Endothelial cell of umbilical vein (primary cell): ENCODE measurements at regions not wholly inside any gene's neighbourhood (a gene's known extent, or its start where the extent isn't known, plus 50 kb on each side); places are given as distances from the start of the nearest gene placed in this dataset.
"Not testable (repeated sequence)": the region's sequence is repeated elsewhere in the genome, so short reads cannot be mapped to it uniquely, and the experiment has no call there.

Experiments used
- BruUV-seq: library from RNA; stranded (reverse); fragments of 400-500 nt; replicated peaks from 2 replicates; lab custom pipeline; 2021; lab: Mats Ljungman, UMichigan
- CTCF ChIA-PET: fragments of 300-600, 350-600 bp; sonication (Branson Sonifier 250); formaldehyde crosslinking; loops from one replicate; lab custom pipeline; 2021; ENCODE audit warnings: antibody characterized with exemption, inconsistent platforms; lab: Charles Lee
- POLR2A ChIA-PET: fragments of 300-600, 350-600 bp; sonication (Branson Sonifier 250); formaldehyde crosslinking; loops from one replicate; lab custom pipeline; 2021; ENCODE audit warnings: antibody characterized with exemption, inconsistent platforms; lab: Charles Lee
- DNase-seq: peaks from one replicate; pipeline ENCODE4 v3.0.0-alpha.2; 2011; ENCODE audit warnings: low read depth, low spot score
- FAIRE-seq: peaks from 2 replicates; lab custom pipeline; 2011; peaks lifted over from hg19 to GRCh38; lab: Jason Lieb, UNC
- H2AFZ ChIP-seq: 2 replicates; pipeline ENCODE4 v1.6.0; 2012; ENCODE audit warnings: low read depth, low read length, control low read depth, inconsistent platforms
- H3K27ac ChIP-seq: 2 replicates; pipeline ENCODE4 v1.5.1; 2011; ENCODE audit warnings: low read depth, mild to moderate bottlenecking, control low read depth, low read length, moderate library complexity; ENCODE audit not compliant: insufficient read depth
- H3K27me3 ChIP-seq, 2 experiments: 2 replicates each; pipeline versions ENCODE4 v1.6.0 to v1.6.1; 2011; ENCODE audit warnings: low read length in 2 of 2, mixed read lengths in 1 of 2; ENCODE audit not compliant: control insufficient read depth in 2 of 2, insufficient read depth in 2 of 2
- H3K36me3 ChIP-seq, 2 experiments: 2 replicates in 1 of 2; 3 replicates in 1 of 2; pipeline ENCODE4 v1.5.1; 2011; ENCODE audit warnings: low read length in 2 of 2, mild to moderate bottlenecking in 1 of 2, moderate library complexity in 1 of 2; ENCODE audit not compliant: control insufficient read depth in 2 of 2, insufficient read depth in 2 of 2; ENCODE audit errors: extremely low read depth in 1 of 2
- H3K4me1 ChIP-seq: 3 replicates; pipeline ENCODE4 v1.5.1; 2011; ENCODE audit warnings: mild to moderate bottlenecking, low read length; ENCODE audit not compliant: control insufficient read depth, insufficient read depth; ENCODE audit errors: extremely low read depth
- H3K4me2 ChIP-seq: 2 replicates; pipeline ENCODE4 v1.6.1; 2011; ENCODE audit warnings: low read length, control low read depth, mixed read lengths; ENCODE audit not compliant: insufficient read depth
- H3K4me3 ChIP-seq, 3 experiments: fragments of 200-600 bp in 1 of 3; sonication (generic), shearing (Covaris generic) in 1 of 3; replicated peaks in 1 of 3; 2 replicates each; pipeline ENCODE4 v1.5.1; 2011 to 2016; ENCODE audit warnings: control low read depth in 3 of 3, low read length in 3 of 3, mild to moderate bottlenecking in 2 of 3, inconsistent platforms in 1 of 3, low read depth in 1 of 3, moderate library complexity in 1 of 3; ENCODE audit not compliant: insufficient read depth in 1 of 3
- H3K79me2 ChIP-seq: 2 replicates; pipeline ENCODE4 v1.6.0; 2012; ENCODE audit warnings: low read length, inconsistent platforms; ENCODE audit not compliant: control insufficient read depth, insufficient read depth
- H3K9ac ChIP-seq: replicated peaks from 2 replicates; pipeline ENCODE3; 2011; ENCODE audit warnings: low read length, control low read depth; ENCODE audit not compliant: insufficient read depth; ENCODE audit errors: extremely low read depth
- H3K9me1 ChIP-seq: replicated peaks from 3 replicates; pipeline ENCODE4 v1.6.0; 2011; ENCODE audit warnings: mild to moderate bottlenecking, low read length; ENCODE audit not compliant: control insufficient read depth, insufficient read depth; ENCODE audit errors: extremely low read depth
- H3K9me3 ChIP-seq: replicated peaks from 2 replicates; pipeline ENCODE4 v1.5.1; 2012; ENCODE audit warnings: low read length, inconsistent platforms; ENCODE audit not compliant: control insufficient read depth, insufficient read depth
- H4K20me1 ChIP-seq: replicated peaks from 2 replicates; pipeline ENCODE3; 2011; ENCODE audit warnings: mild to moderate bottlenecking, low read length; ENCODE audit not compliant: control insufficient read depth, insufficient read depth; ENCODE audit errors: extremely low read depth
- EZH2 ChIP-seq: IDR thresholded peaks from 2 replicates; pipeline ENCODE4 v1.6.1; 2012; ENCODE audit warnings: borderline replicate concordance, low read depth, mild to moderate bottlenecking, moderate library complexity, low read length, inconsistent platforms; ENCODE audit not compliant: severe bottlenecking
- FOS ChIP-seq: IDR thresholded peaks from 2 replicates; pipeline ENCODE4 v1.6.1; 2011; ENCODE audit warnings: mild to moderate bottlenecking, low read length, moderate library complexity, borderline replicate concordance; ENCODE audit not compliant: insufficient read depth
- GATA2 ChIP-seq: IDR thresholded peaks from 2 replicates; pipeline ENCODE4 v1.7.0; 2011; ENCODE audit warnings: low read depth, mild to moderate bottlenecking, moderate library complexity, mixed read lengths, low read length; ENCODE audit not compliant: insufficient read length, insufficient read depth
- JUN ChIP-seq: IDR thresholded peaks from 2 replicates; pipeline ENCODE4 v1.6.1; 2011; ENCODE audit warnings: borderline replicate concordance, low read depth; ENCODE audit not compliant: insufficient read length, insufficient read depth
- MYC ChIP-seq: IDR thresholded peaks from one replicate; pipeline ENCODE4 v1.6.1; 2011; ENCODE audit warnings: mild to moderate bottlenecking, low read depth, low read length
- POLR2A ChIP-seq: IDR thresholded peaks from 2 replicates; pipeline ENCODE4 v1.6.1; 2012; ENCODE audit warnings: low read depth, mild to moderate bottlenecking, control low read depth, low read length
- POLR2AphosphoS5 ChIP-seq: IDR thresholded peaks from 2 replicates; pipeline ENCODE4 v1.6.1; 2012; ENCODE audit warnings: low read depth, mild to moderate bottlenecking, control low read depth, low read length, moderate library complexity; ENCODE audit not compliant: insufficient read depth
- dilution Hi-C: fragments of 300-500 bp; cut with MboI; formaldehyde crosslinking; loops from one replicate; pipeline ENCODE4 v1.15.0; 2019; ENCODE audit warnings: low sequenced_read_pairs; ENCODE audit not compliant: extremely low pct_ligation_motif_present
- intact Hi-C: fragments of 100-400 bp; cut with micrococcal nuclease; formaldehyde crosslinking; loops from one replicate; pipeline ENCODE4 v1.10.0; 2022
- TF ChIP-seq, protein P1 (sequence below), 2 donors: IDR thresholded peaks; 1 replicate in 1 of 2; 2 replicates in 1 of 2; pipeline ENCODE4 v1.5.1; 2011; ENCODE audit warnings: low read length in 2 of 2, mild to moderate bottlenecking in 2 of 2, moderate library complexity in 2 of 2, control low read depth in 1 of 2, inconsistent platforms in 1 of 2, low read depth in 1 of 2; ENCODE audit not compliant: insufficient read depth in 1 of 2; ENCODE audit errors: extremely low read depth in 1 of 2
- TF ChIP-seq, protein P2 (sequence below): IDR thresholded peaks from 2 replicates; pipeline ENCODE4 v1.6.1; 2011; ENCODE audit not compliant: insufficient read depth, insufficient read length

DNA sequence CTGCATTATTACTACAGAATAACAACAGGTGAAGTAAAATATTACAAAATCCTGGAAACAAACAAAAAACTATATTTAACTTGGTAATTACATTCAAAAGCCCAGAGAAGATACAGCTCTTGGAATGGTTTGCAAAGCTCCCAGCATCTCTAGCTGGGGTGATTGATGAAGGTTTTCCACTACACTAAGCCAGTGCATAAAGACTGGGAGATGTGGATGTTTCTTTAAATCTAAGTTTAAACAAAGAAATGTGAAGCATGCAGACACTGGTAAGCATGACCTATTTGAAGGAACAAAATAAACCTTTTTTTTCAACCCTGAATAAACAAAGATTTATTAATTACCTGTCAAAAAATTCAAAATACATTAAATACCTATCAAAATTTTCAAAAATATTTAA, 80.5 kb downstream of the UGT2B28 start:
- BruUV-seq, H4K20me1 ChIP-seq, H3K4me1 ChIP-seq, H3K9me3 ChIP-seq, H3K27me3 ChIP-seq, H3K79me2 ChIP-seq, H2AFZ ChIP-seq, intact Hi-C loops, POLR2A ChIA-PET, H3K4me3 ChIP-seq, DNase-seq, FAIRE-seq, H3K27ac ChIP-seq, dilution Hi-C loops, H3K9me1 ChIP-seq, CTCF ChIA-PET, H3K36me3 ChIP-seq, H3K4me2 ChIP-seq, H3K9ac ChIP-seq: not testable (repeated sequence)

DNA sequence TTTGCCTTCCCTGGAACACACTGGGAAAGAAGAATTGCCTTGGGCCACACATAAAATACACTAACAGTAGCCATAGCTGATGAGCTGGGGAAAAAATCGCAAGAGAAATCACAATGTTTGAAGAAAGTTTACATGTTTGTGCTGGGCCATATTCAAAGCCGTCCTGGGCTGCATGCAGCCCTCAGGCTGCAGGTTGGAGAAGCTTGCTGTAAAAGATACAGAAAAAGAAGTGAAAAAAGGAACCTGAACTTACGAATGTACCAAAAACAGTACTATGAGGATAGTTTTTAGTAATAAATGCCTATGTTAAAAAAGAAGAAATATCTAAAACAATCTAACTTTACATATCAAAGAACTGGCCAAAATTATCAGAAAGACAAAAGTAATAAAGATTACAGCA, 82.1 kb downstream of the UGT2B28 start:
- ChIA-PET CTCF (no interaction called here), POLR2A (no interaction called here)
- no TSS peak for BruUV-seq
- no peak overlapping the region for H3K27ac ChIP-seq
- TF ChIP-seq EZH2 (no peak), JUN (no peak), MYC (no peak), POLR2AphosphoS5 (no peak), GATA2 (no peak), FOS (no peak), POLR2A (no peak)
- TF ChIP-seq, protein P1, sequence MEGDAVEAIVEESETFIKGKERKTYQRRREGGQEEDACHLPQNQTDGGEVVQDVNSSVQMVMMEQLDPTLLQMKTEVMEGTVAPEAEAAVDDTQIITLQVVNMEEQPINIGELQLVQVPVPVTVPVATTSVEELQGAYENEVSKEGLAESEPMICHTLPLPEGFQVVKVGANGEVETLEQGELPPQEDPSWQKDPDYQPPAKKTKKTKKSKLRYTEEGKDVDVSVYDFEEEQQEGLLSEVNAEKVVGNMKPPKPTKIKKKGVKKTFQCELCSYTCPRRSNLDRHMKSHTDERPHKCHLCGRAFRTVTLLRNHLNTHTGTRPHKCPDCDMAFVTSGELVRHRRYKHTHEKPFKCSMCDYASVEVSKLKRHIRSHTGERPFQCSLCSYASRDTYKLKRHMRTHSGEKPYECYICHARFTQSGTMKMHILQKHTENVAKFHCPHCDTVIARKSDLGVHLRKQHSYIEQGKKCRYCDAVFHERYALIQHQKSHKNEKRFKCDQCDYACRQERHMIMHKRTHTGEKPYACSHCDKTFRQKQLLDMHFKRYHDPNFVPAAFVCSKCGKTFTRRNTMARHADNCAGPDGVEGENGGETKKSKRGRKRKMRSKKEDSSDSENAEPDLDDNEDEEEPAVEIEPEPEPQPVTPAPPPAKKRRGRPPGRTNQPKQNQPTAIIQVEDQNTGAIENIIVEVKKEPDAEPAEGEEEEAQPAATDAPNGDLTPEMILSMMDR (IDR thresholded peaks at IDR 0.05; ENCODE audit: extremely low read depth in 1 of 2, insufficient read depth in 1 of 2, low read depth in 1 of 2, low read length in 2 of 2), result no peak
- TF ChIP-seq, protein P2, sequence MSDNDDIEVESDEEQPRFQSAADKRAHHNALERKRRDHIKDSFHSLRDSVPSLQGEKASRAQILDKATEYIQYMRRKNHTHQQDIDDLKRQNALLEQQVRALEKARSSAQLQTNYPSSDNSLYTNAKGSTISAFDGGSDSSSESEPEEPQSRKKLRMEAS, result no peak
- dilution Hi-C loops, result no loop called here
- DNase-seq (no peak), FAIRE-seq (no peak)
- no peaks in the 10 kb centered on the region for H3K36me3 ChIP-seq
- intact Hi-C loops, result no loop called here
- no peaks in the 10 kb centered on the region for H3K79me2 ChIP-seq
- no peaks in the 10 kb centered on the region for H3K9me3 ChIP-seq
- no peaks in the 10 kb centered on the region for H3K9me1 ChIP-seq
- no peaks in the 10 kb centered on the region for H3K27me3 ChIP-seq
- no peaks in the 10 kb centered on the region for H4K20me1 ChIP-seq
- H3K4me1 ChIP-seq, result no peaks in the 10 kb centered on the region
- no peak overlapping the region for H3K4me2 ChIP-seq
- H2AFZ ChIP-seq, result no peak overlapping the region
- H3K9ac ChIP-seq, result no peak overlapping the region
- no peak overlapping the region for H3K4me3 ChIP-seq

DNA sequence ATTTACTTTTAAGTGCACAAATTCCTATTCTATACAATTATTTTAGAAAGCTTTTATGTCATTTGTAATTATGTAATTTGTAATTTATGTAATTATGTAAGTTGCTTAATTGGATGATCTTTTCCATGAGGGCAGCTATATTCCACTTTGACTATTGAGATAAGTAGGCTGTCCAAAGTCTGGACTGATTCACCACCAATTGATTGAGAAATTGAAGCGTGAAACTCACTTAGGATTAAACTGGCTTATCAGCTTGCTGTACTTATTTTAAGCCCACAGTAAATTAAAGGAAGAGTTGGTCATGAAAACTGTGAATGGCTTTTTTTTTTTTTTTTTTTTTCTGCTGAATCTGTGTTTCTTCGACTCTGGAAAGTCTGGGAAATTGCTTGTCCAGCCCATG, 87.4 kb downstream of the UGT2B28 start:
- H3K27me3 ChIP-seq, H3K27ac ChIP-seq, H3K36me3 ChIP-seq, dilution Hi-C loops, H3K4me1 ChIP-seq, FAIRE-seq, H2AFZ ChIP-seq, H3K4me2 ChIP-seq, intact Hi-C loops, H3K9ac ChIP-seq, H3K79me2 ChIP-seq, H4K20me1 ChIP-seq, H3K9me1 ChIP-seq, POLR2A ChIA-PET, H3K4me3 ChIP-seq, BruUV-seq, CTCF ChIA-PET, DNase-seq, H3K9me3 ChIP-seq: not testable (repeated sequence)
